Ishikawa (cell line): ENCODE measurements at regions not wholly inside any gene's neighbourhood (a gene's known extent, or its start where the extent isn't known, plus 50 kb on each side); places are given as distances from the start of the nearest gene placed in this dataset.

Experiments used
- EGR1 ChIP-seq: IDR thresholded peaks from 2 replicates; pipeline ENCODE4 v1.6.1; 2012
- EP300 ChIP-seq: IDR thresholded peaks from 2 replicates; pipeline ENCODE4 v1.6.1; 2012; ENCODE audit warnings: borderline replicate concordance
- FOXM1 ChIP-seq: IDR thresholded peaks from 2 replicates; pipeline ENCODE4 v1.6.1; 2012; ENCODE audit warnings: low read depth, borderline replicate concordance
- TAF1 ChIP-seq: IDR thresholded peaks from 2 replicates; pipeline ENCODE4 v1.6.1; 2012; ENCODE audit warnings: low read depth, mild to moderate bottlenecking
- TEAD4 ChIP-seq: IDR thresholded peaks from 2 replicates; pipeline ENCODE4 v1.6.1; 2012
- YY1 ChIP-seq: IDR thresholded peaks from 2 replicates; pipeline ENCODE4 v1.6.1; 2012; ENCODE audit warnings: low read depth
- TF ChIP-seq, protein P1 (sequence below): IDR thresholded peaks from 2 replicates; pipeline ENCODE4 v1.6.1; 2012; ENCODE audit warnings: low read depth, mild to moderate bottlenecking
- TF ChIP-seq, protein P2 (sequence below): IDR thresholded peaks from 2 replicates; pipeline ENCODE4 v1.6.1; 2012

DNA sequence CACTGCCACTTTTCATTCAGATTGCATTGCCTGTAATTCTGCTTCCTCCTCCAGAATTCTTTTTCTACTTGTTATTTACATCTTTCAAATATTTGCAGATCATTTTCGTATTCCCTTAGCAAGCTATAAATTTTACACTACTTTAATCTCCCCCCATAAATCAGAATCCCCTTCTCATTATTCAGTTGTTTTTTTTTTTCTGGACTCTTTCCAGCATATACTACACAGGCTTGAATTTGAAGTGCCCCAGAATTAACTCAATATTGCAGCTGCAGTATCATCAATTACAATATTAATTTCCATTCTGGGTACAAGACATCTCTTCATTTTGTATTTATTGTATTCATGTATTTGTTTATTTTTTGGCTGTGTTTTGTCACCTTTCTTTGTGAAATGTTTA is 1494.3 kb downstream of the AMY1C start:
- no peak for TF ChIP-seq TAF1
- TF ChIP-seq EP300, result no peak
- no peak for TF ChIP-seq EGR1
- TF ChIP-seq, protein P1, sequence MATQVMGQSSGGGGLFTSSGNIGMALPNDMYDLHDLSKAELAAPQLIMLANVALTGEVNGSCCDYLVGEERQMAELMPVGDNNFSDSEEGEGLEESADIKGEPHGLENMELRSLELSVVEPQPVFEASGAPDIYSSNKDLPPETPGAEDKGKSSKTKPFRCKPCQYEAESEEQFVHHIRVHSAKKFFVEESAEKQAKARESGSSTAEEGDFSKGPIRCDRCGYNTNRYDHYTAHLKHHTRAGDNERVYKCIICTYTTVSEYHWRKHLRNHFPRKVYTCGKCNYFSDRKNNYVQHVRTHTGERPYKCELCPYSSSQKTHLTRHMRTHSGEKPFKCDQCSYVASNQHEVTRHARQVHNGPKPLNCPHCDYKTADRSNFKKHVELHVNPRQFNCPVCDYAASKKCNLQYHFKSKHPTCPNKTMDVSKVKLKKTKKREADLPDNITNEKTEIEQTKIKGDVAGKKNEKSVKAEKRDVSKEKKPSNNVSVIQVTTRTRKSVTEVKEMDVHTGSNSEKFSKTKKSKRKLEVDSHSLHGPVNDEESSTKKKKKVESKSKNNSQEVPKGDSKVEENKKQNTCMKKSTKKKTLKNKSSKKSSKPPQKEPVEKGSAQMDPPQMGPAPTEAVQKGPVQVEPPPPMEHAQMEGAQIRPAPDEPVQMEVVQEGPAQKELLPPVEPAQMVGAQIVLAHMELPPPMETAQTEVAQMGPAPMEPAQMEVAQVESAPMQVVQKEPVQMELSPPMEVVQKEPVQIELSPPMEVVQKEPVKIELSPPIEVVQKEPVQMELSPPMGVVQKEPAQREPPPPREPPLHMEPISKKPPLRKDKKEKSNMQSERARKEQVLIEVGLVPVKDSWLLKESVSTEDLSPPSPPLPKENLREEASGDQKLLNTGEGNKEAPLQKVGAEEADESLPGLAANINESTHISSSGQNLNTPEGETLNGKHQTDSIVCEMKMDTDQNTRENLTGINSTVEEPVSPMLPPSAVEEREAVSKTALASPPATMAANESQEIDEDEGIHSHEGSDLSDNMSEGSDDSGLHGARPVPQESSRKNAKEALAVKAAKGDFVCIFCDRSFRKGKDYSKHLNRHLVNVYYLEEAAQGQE, result no peak
- no peak for TF ChIP-seq YY1
- no peak for TF ChIP-seq FOXM1
- TF ChIP-seq, protein P2, sequence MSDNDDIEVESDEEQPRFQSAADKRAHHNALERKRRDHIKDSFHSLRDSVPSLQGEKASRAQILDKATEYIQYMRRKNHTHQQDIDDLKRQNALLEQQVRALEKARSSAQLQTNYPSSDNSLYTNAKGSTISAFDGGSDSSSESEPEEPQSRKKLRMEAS, result no peak
- no peak for TF ChIP-seq TEAD4
